ENCODE measurements at regions not wholly inside any gene's neighbourhood (a gene's known extent, or its start where the extent isn't known, plus 50 kb on each side); places are given as distances from the start of the nearest gene placed in this dataset.

GRCh38 chr1:239717097-239717917 lies 330.9 kb downstream of the CHRM3 start:
- Histone ChIP-seq H3K9me3 (no peaks in the 10 kb centered on the region), H3K27me3 (no peaks in the 10 kb centered on the region), H3K4me3 (no peak overlapping the region), H3K27ac (no peak overlapping the region), H3K4me1 (no peaks in the 10 kb centered on the region), H3K36me3 (no peaks in the 10 kb centered on the region)
- DNase-seq (no peak), ATAC-seq (no peak)
- intact Hi-C loops (cut with DNase I): no loop called here
- TF ChIP-seq CTCF (IDR thresholded peaks at IDR 0.05): no peak
- no peak for TF ChIP-seq POLR2A (IDR thresholded peaks at IDR 0.05)
- 35% methylated on average over 8 of the region's 8 CpGs for WGBS (ENCODE audit: insufficient coverage, low coverage, low lambda C conversion rate, missing lambda C conversion rate)

GRCh38 chr1:239717918-239718184 lies 331.5 kb downstream of the CHRM3 start:
- intact Hi-C loops (cut with DNase I): no loop called here
- 0% methylated on average over 1 of the region's 1 CpG for WGBS (ENCODE audit: insufficient coverage, low coverage, low lambda C conversion rate, missing lambda C conversion rate)
- ATAC-seq (no peak), DNase-seq (no peak)
- Histone ChIP-seq H3K4me3 (no peak overlapping the region), H3K4me1 (no peaks in the 10 kb centered on the region), H3K27me3 (no peaks in the 10 kb centered on the region), H3K27ac (no peak overlapping the region), H3K36me3 (no peaks in the 10 kb centered on the region), H3K9me3 (no peaks in the 10 kb centered on the region)
- TF ChIP-seq CTCF (IDR thresholded peaks at IDR 0.05) (no peak), POLR2A (IDR thresholded peaks at IDR 0.05) (no peak)

GRCh38 chr1:239718571-239718970 lies 332.2 kb downstream of the CHRM3 start:
- WGBS (ENCODE audit: insufficient coverage, low coverage, low lambda C conversion rate, missing lambda C conversion rate): 50% methylated on average over 1 of the region's 1 CpG
- no peak for ATAC-seq
- H3K9me3 ChIP-seq: no peaks in the 10 kb centered on the region
- DNase-seq: no peak
- no peak for TF ChIP-seq POLR2A (IDR thresholded peaks at IDR 0.05)
- no peak for TF ChIP-seq CTCF (IDR thresholded peaks at IDR 0.05)
- H3K27ac ChIP-seq: no peak overlapping the region
- no peak overlapping the region for H3K4me3 ChIP-seq
- intact Hi-C loops (cut with DNase I): no loop called here
- H3K27me3 ChIP-seq: no peaks in the 10 kb centered on the region
- H3K36me3 ChIP-seq: no peaks in the 10 kb centered on the region
- H3K4me1 ChIP-seq: no peaks in the 10 kb centered on the region

- Histone ChIP-seq H3K27ac (no peak overlapping the region), H3K9me3 (no peaks in the 10 kb centered on the region), H3K36me3 (no peaks in the 10 kb centered on the region), H3K4me1 (no peaks in the 10 kb centered on the region), H3K27me3 (no peaks in the 10 kb centered on the region), H3K4me3 (no peak overlapping the region)
- ATAC-seq (peak in 1 of 4 donors; percentile 18), DNase-seq (no peak)
- WGBS (ENCODE audit: insufficient coverage, low coverage, low lambda C conversion rate, missing lambda C conversion rate): 25% methylated on average over 6 of the region's 6 CpGs
- intact Hi-C loops (cut with DNase I): no loop called here
- TF ChIP-seq POLR2A (IDR thresholded peaks at IDR 0.05) (no peak), CTCF (IDR thresholded peaks at IDR 0.05) (no peak)
Measured at GRCh38 chr1:239718997-239719628, 332.7 kb downstream of the CHRM3 start.

Measured in right lobe of liver (tissue), 6 donors.